HCT116 (cell line): ENCODE measurements at regions not wholly inside any gene's neighbourhood (a gene's known extent, or its start where the extent isn't known, plus 50 kb on each side); places are given as distances from the start of the nearest gene placed in this dataset.
A peak's percentile ranks its signal among the peaks of the same experiment; 100 is the strongest.

Experiments used
- ATAC-seq: fragments of 200-7000 bp; cut with Tn5 transposase; 2 replicates; pipeline ENCODE4 v1.9.1; 2020; ENCODE audit warnings: mild to moderate bottlenecking, moderate library complexity
- BruUV-seq: library from RNA; stranded (reverse); fragments of 400-500 nt; replicated peaks from 2 replicates; lab custom pipeline; 2021; lab: Mats Ljungman, UMichigan
- CTCF ChIA-PET: fragments of 300-600 bp; sonication (Branson Sonifier 250); formaldehyde crosslinking; loops from one replicate; lab custom pipeline; 2021; ENCODE audit warnings: antibody characterized with exemption; lab: Charles Lee
- POLR2A ChIA-PET: fragments of 300-600, 350-600 bp; sonication (Branson Sonifier 250); formaldehyde crosslinking; loops from one replicate; lab custom pipeline; 2021; ENCODE audit warnings: antibody characterized with exemption; lab: Charles Lee
- RAD21 ChIA-PET, 2 experiments: fragments of 300-600 bp; sonication (Branson Sonifier 250); formaldehyde crosslinking; loops; one replicate each; lab custom pipeline; 2023; ENCODE audit warnings: low total read pairs in 2 of 2; ENCODE audit not compliant: uncharacterized antibody in 2 of 2, unreplicated experiment in 2 of 2, low non-redundant PET in 1 of 2; lab: Charles Lee
- DNase-seq: peaks from one replicate; pipeline ENCODE4 v3.0.0-alpha.2; 2010; ENCODE audit warnings: low read depth, low spot score
- H2AFZ ChIP-seq: fragments of 200-600 bp; shearing (Covaris generic), sonication (generic); 2 replicates; pipeline ENCODE4 v1.6.1; 2017; ENCODE audit warnings: low read depth, mixed run types, mixed read lengths, antibody characterized with exemption, low read length; ENCODE audit not compliant: poor library complexity, severe bottlenecking
- H3K27ac ChIP-seq: 2 replicates; pipeline ENCODE4 v1.5.1; 2012; ENCODE audit warnings: low read depth, low read length
- H3K27me3 ChIP-seq: fragments of 200-600 bp; sonication (generic); 2 replicates; pipeline ENCODE4 v1.6.1; 2016; ENCODE audit warnings: mixed run types, low read length, mixed read lengths; ENCODE audit not compliant: insufficient read depth
- H3K36me3 ChIP-seq, 2 experiments: fragments of 200-500 bp in 1 of 2; fragments of 200-600 bp in 1 of 2; sonication (Bioruptor generic) in 1 of 2; sonication (generic) in 1 of 2; 2 replicates each; pipeline versions ENCODE4 v1.5.1 to v1.6.1; 2014 to 2016; ENCODE audit warnings: low read length in 2 of 2, inconsistent platforms in 1 of 2, mixed read lengths in 1 of 2, mixed run types in 1 of 2; ENCODE audit not compliant: insufficient read depth in 2 of 2, control insufficient read depth in 1 of 2
- H3K4me1 ChIP-seq, 2 experiments: fragments of 200-600 bp in 1 of 2; sonication (generic) in 1 of 2; 2 replicates each; pipeline versions ENCODE4 v1.5.1 to v1.6.1; 2012 to 2017; ENCODE audit warnings: low read length in 2 of 2, inconsistent platforms in 1 of 2, mild to moderate bottlenecking in 1 of 2, mixed read lengths in 1 of 2, mixed run types in 1 of 2, moderate library complexity in 1 of 2; ENCODE audit not compliant: insufficient read depth in 2 of 2, control insufficient read depth in 1 of 2
- H3K4me2 ChIP-seq: fragments of 200-600 bp; sonication (generic); 2 replicates; pipeline ENCODE4 v1.6.1; 2017; ENCODE audit warnings: mixed run types, low read length, mixed read lengths
- H3K4me3 ChIP-seq, 2 experiments: fragments of 200-600 bp in 1 of 2; sonication (generic) in 1 of 2; replicated peaks in 1 of 2; 2 replicates each; pipeline ENCODE4 v1.5.1; 2011 to 2016; ENCODE audit warnings: low read length in 2 of 2, control low read depth in 1 of 2, low read depth in 1 of 2, mild to moderate bottlenecking in 1 of 2, mixed read lengths in 1 of 2, mixed run types in 1 of 2
- H3K79me2 ChIP-seq: fragments of 200-600 bp; sonication (generic); 2 replicates; pipeline ENCODE4 v1.6.1; 2017; ENCODE audit warnings: mild to moderate bottlenecking, mixed run types, low read length, moderate library complexity, mixed read lengths; ENCODE audit not compliant: insufficient read depth
- H3K9ac ChIP-seq: fragments of 200-600 bp; sonication (generic); 2 replicates; pipeline ENCODE4 v1.6.1; 2016; ENCODE audit warnings: low read length, mixed read lengths
- H3K9me2 ChIP-seq: fragments of 200-600 bp; sonication (generic), shearing (Covaris generic); 2 replicates; pipeline ENCODE4 v1.6.1; 2017; ENCODE audit warnings: mixed run types, mild to moderate bottlenecking, moderate library complexity; ENCODE audit not compliant: insufficient read depth
- H3K9me3 ChIP-seq, 2 experiments: fragments of 200-500 bp in 1 of 2; fragments of 200-600 bp in 1 of 2; sonication (Bioruptor generic) in 1 of 2; sonication (generic) in 1 of 2; 2 replicates each; pipeline ENCODE4 v1.6.1; 2014 to 2017; ENCODE audit warnings: low read length in 2 of 2, mixed read lengths in 2 of 2, inconsistent platforms in 1 of 2, low read depth in 1 of 2, mild to moderate bottlenecking in 1 of 2, mixed run types in 1 of 2, moderate library complexity in 1 of 2; ENCODE audit not compliant: control insufficient read depth in 1 of 2, insufficient read depth in 1 of 2
- H4K20me1 ChIP-seq: fragments of 200-600 bp; sonication (generic), shearing (Covaris generic); 2 replicates; pipeline ENCODE4 v1.6.1; 2017; ENCODE audit warnings: mixed run types, mild to moderate bottlenecking, moderate library complexity; ENCODE audit not compliant: insufficient read depth
- ELF1 ChIP-seq: IDR thresholded peaks from 2 replicates; pipeline ENCODE4 v1.6.1; 2012; ENCODE audit warnings: low read depth, borderline replicate concordance
- EZH2 ChIP-seq: fragments of 200-600 bp; sonication (generic); IDR thresholded peaks from 2 replicates; pipeline ENCODE4 v1.6.1; 2017; ENCODE audit warnings: antibody characterized with exemption, mixed run types
- RAD21 ChIP-seq: IDR thresholded peaks from 2 replicates; pipeline ENCODE4 v1.6.1; 2012; ENCODE audit warnings: low read depth, mild to moderate bottlenecking
- SP1 ChIP-seq: IDR thresholded peaks from 2 replicates; pipeline ENCODE4 v1.6.1; 2012; ENCODE audit warnings: low read depth
- ZNF274 ChIP-seq: fragments of 200-500 bp; sonication (Bioruptor generic); IDR thresholded peaks from 2 replicates; pipeline ENCODE4 v1.6.1; 2014; ENCODE audit warnings: mild to moderate bottlenecking, low read depth, low read length, inconsistent platforms
- intact Hi-C: fragments of 100-400 bp; cut with micrococcal nuclease; formaldehyde crosslinking; loops from 2 replicates; pipeline ENCODE4 v1.10.0; 2022
- TF ChIP-seq, protein P1 (sequence below): IDR thresholded peaks from 2 replicates; pipeline ENCODE4 v1.6.1; 2012
- TF ChIP-seq, protein P2 (sequence below): IDR thresholded peaks from 2 replicates; pipeline ENCODE4 v1.6.1; 2012
- TF ChIP-seq, protein P3 (sequence below), 3 experiments: fragments of 200-600 bp in 1 of 3; sonication (generic) in 1 of 3; IDR thresholded peaks in 2 of 3; conservative IDR thresholded peaks in 1 of 3; 2 replicates each; pipeline ENCODE4 v1.5.1; 2012 to 2017; ENCODE audit warnings: low read depth in 2 of 3, low read length in 2 of 3, antibody characterized with exemption in 1 of 3, borderline replicate concordance in 1 of 3, control low read depth in 1 of 3, mild to moderate bottlenecking in 1 of 3, mixed read lengths in 1 of 3, mixed run types in 1 of 3, moderate library complexity in 1 of 3; ENCODE audit not compliant: insufficient read depth in 1 of 3

DNA sequence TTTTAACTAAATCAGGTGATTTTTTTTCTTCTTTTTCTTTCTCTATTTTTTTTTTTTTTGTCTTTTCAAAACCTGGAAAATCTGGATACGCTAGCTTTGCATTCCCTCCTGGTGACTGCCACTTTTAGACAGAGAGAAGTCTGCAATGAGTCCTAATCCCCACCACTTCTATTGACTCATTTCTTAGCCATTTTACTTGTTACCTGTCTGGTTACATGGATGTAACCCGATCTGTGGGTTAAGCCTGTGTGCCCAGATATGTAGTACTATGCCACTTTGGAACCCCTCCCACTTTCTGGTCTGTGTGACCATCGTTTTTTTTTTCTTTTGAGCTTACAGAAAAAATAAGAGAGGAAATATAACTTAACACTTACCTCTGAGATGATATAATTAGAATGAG, 817.8 kb upstream of the PCDH9 start:
- Histone ChIP-seq H2AFZ (peak overlapping the region; percentile 22), H3K79me2 (no peaks in the 10 kb centered on the region), H3K36me3 (no peaks in the 10 kb centered on the region), H3K27ac (no peak overlapping the region), H3K4me2 (no peak overlapping the region), H3K9me3 (no peaks in the 10 kb centered on the region; a peak in 1 of 4 replicates), H4K20me1 (no peaks in the 10 kb centered on the region), H3K27me3 (no peaks in the 10 kb centered on the region), H3K9me2 (no peaks in the 10 kb centered on the region), H3K4me1 (no peaks in the 10 kb centered on the region), H3K4me3 (no peak overlapping the region), H3K9ac (no peak overlapping the region)
- no peak for ATAC-seq
- CTCF ChIA-PET = no interaction called here
- intact Hi-C loops = no loop called here
- POLR2A ChIA-PET = no interaction called here
- BruUV-seq = no TSS peak
- no peak for DNase-seq
- TF ChIP-seq, protein P1, sequence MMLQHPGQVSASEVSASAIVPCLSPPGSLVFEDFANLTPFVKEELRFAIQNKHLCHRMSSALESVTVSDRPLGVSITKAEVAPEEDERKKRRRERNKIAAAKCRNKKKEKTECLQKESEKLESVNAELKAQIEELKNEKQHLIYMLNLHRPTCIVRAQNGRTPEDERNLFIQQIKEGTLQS = no peak
- TF ChIP-seq ELF1 = no peak
- RAD21 ChIA-PET = no interaction called here

DNA sequence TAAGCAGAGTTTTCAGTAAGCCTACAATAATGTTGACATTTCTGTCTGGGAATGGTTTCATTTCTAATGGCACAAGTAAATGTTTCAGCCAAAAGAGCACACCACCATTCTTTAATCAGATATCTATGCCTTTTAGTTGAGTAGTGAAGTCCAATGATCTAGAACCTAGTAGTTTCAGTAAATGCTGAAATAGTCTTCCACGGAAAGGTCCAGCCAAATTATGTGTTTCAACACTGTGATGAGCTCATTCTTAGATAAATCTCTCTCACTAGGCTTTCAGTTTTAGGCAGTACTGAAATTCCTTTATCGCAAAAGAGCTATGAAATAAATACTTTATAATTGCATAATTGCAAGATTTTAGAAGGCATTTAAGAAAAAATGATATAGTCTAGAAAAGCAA, 816.8 kb upstream of the PCDH9 start:
- H3K4me2 ChIP-seq = no peak overlapping the region
- no peaks in the 10 kb centered on the region; a peak in 1 of 4 replicates for H3K9me3 ChIP-seq
- no peaks in the 10 kb centered on the region for H3K36me3 ChIP-seq
- H3K9ac ChIP-seq = no peak overlapping the region
- no peak overlapping the region for H3K27ac ChIP-seq
- ChIA-PET CTCF (no interaction called here), RAD21 (no interaction called here), POLR2A (no interaction called here)
- H4K20me1 ChIP-seq = no peaks in the 10 kb centered on the region
- no peaks in the 10 kb centered on the region for H3K27me3 ChIP-seq
- no peak for DNase-seq
- TF ChIP-seq EZH2 (no peak), RAD21 (no peak), ZNF274 (no peak), SP1 (no peak)
- TF ChIP-seq, protein P2, sequence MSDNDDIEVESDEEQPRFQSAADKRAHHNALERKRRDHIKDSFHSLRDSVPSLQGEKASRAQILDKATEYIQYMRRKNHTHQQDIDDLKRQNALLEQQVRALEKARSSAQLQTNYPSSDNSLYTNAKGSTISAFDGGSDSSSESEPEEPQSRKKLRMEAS = no peak
- TF ChIP-seq, protein P1 = no peak
- TF ChIP-seq, protein P3, sequence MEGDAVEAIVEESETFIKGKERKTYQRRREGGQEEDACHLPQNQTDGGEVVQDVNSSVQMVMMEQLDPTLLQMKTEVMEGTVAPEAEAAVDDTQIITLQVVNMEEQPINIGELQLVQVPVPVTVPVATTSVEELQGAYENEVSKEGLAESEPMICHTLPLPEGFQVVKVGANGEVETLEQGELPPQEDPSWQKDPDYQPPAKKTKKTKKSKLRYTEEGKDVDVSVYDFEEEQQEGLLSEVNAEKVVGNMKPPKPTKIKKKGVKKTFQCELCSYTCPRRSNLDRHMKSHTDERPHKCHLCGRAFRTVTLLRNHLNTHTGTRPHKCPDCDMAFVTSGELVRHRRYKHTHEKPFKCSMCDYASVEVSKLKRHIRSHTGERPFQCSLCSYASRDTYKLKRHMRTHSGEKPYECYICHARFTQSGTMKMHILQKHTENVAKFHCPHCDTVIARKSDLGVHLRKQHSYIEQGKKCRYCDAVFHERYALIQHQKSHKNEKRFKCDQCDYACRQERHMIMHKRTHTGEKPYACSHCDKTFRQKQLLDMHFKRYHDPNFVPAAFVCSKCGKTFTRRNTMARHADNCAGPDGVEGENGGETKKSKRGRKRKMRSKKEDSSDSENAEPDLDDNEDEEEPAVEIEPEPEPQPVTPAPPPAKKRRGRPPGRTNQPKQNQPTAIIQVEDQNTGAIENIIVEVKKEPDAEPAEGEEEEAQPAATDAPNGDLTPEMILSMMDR (IDR thresholded peaks at IDR 0.05 in 2 of 3, conservative IDR thresholded peaks at IDR 0.05 in 1 of 3; ENCODE audit: borderline replicate concordance in 1 of 3, insufficient read depth in 1 of 3, low read depth in 2 of 3, low read length in 2 of 3) = no peak
- no peak overlapping the region for H2AFZ ChIP-seq
- H3K4me3 ChIP-seq = no peak overlapping the region
- ATAC-seq = no peak
- no peaks in the 10 kb centered on the region for H3K4me1 ChIP-seq
- H3K9me2 ChIP-seq = no peaks in the 10 kb centered on the region
- H3K79me2 ChIP-seq = no peaks in the 10 kb centered on the region
- intact Hi-C loops = no loop called here
- BruUV-seq = no TSS peak
